SK-N-SH (cell line): ENCODE measurements at regions not wholly inside any gene's neighbourhood (a gene's known extent, or its start where the extent isn't known, plus 50 kb on each side); places are given as distances from the start of the nearest gene placed in this dataset.

Experiments used
- CTCF ChIP-seq: fragments of 200-600 bp; sonication (generic); IDR thresholded peaks from 2 replicates; pipeline ENCODE4 v1.6.1; 2017; ENCODE audit warnings: antibody characterized with exemption, mild to moderate bottlenecking, moderate library complexity
- EP300 ChIP-seq, 2 experiments: IDR thresholded peaks; 2 replicates each; pipeline versions ENCODE4 v1.4.0 to v1.6.1; 2012; ENCODE audit warnings: borderline replicate concordance in 1 of 2, low read depth in 1 of 2, low read length in 1 of 2
- RCOR1 ChIP-seq: fragments of 150-350 bp; IDR thresholded peaks from 2 replicates; pipeline ENCODE4 v1.6.1; 2017; ENCODE audit warnings: antibody characterized with exemption, low read length

DNA sequence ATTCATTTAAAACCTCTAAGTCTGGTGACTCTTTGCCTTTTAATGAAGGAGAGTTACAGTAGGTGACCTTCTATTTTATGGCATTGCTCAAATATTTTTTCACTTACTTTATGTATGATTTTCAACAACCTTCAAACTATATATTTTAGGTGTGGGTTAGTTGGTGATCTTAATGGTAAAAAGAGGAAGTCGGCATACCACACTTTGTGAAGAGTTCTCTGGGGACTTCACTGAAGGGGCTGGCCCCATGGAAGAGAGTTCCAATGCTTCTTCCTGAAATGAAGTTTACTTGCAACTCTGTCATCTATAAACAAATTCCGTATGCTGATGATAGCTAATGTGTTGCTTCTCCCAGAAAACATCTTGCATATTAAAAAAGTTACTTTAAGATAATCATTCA, 647.0 kb upstream of the SGO1 start:
- TF ChIP-seq RCOR1 (no peak), EP300 (IDR thresholded peaks at IDR 0.05; ENCODE audit: borderline replicate concordance in 1 of 2, low read depth in 1 of 2, low read length in 1 of 2) (no peak), CTCF (no peak)
